ENCODE measurements at regions not wholly inside any gene's neighbourhood (a gene's known extent, or its start where the extent isn't known, plus 50 kb on each side); places are given as distances from the start of the nearest gene placed in this dataset.

DNA sequence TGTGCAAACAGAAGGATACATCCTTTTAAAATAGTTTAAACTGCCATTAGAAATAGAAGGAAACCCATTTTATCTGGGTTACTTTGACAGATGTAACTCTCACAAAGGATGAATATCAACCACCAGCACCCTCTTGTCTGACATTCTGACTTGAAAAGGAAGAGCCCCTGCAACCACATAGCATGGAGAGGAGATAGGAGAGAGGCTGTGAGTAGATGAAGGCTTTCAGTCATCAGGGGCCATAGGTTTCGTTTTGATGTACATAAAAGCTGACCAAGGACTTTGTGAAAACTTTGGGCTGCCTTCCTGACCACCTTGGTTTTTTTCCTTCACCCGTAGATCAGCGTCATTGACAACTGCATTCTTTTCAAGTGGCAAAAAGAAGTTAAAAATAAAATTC, 211.6 kb upstream of the PRPS1L1 start:
- TF ChIP-seq CTCF (IDR thresholded peaks at IDR 0.05) (no peak), POLR2A (IDR thresholded peaks at IDR 0.05) (no peak)
